HCT116 (cell line): ENCODE measurements at regions not wholly inside any gene's neighbourhood (a gene's known extent, or its start where the extent isn't known, plus 50 kb on each side); places are given as distances from the start of the nearest gene placed in this dataset.

Source experiments
- ATAC-seq: fragments of 200-7000 bp; cut with Tn5 transposase; 2 replicates; pipeline ENCODE4 v1.9.1; 2020; ENCODE audit warnings: mild to moderate bottlenecking, moderate library complexity
- BruUV-seq: library from RNA; stranded (reverse); fragments of 400-500 nt; replicated peaks from 2 replicates; lab custom pipeline; 2021; lab: Mats Ljungman, UMichigan
- CTCF ChIA-PET: fragments of 300-600 bp; sonication (Branson Sonifier 250); formaldehyde crosslinking; loops from one replicate; lab custom pipeline; 2021; ENCODE audit warnings: antibody characterized with exemption; lab: Charles Lee
- POLR2A ChIA-PET: fragments of 300-600, 350-600 bp; sonication (Branson Sonifier 250); formaldehyde crosslinking; loops from one replicate; lab custom pipeline; 2021; ENCODE audit warnings: antibody characterized with exemption; lab: Charles Lee
- RAD21 ChIA-PET, 2 experiments: fragments of 300-600 bp; sonication (Branson Sonifier 250); formaldehyde crosslinking; loops; one replicate each; lab custom pipeline; 2023; ENCODE audit warnings: low total read pairs in 2 of 2; ENCODE audit not compliant: uncharacterized antibody in 2 of 2, unreplicated experiment in 2 of 2, low non-redundant PET in 1 of 2; lab: Charles Lee
- DNase-seq: peaks from one replicate; pipeline ENCODE4 v3.0.0-alpha.2; 2010; ENCODE audit warnings: low read depth, low spot score
- H2AFZ ChIP-seq: fragments of 200-600 bp; shearing (Covaris generic), sonication (generic); 2 replicates; pipeline ENCODE4 v1.6.1; 2017; ENCODE audit warnings: low read depth, mixed run types, mixed read lengths, antibody characterized with exemption, low read length; ENCODE audit not compliant: poor library complexity, severe bottlenecking
- H3K27ac ChIP-seq: 2 replicates; pipeline ENCODE4 v1.5.1; 2012; ENCODE audit warnings: low read depth, low read length
- H3K27me3 ChIP-seq: fragments of 200-600 bp; sonication (generic); 2 replicates; pipeline ENCODE4 v1.6.1; 2016; ENCODE audit warnings: mixed run types, low read length, mixed read lengths; ENCODE audit not compliant: insufficient read depth
- H3K36me3 ChIP-seq, 2 experiments: fragments of 200-500 bp in 1 of 2; fragments of 200-600 bp in 1 of 2; sonication (Bioruptor generic) in 1 of 2; sonication (generic) in 1 of 2; 2 replicates each; pipeline versions ENCODE4 v1.5.1 to v1.6.1; 2014 to 2016; ENCODE audit warnings: low read length in 2 of 2, inconsistent platforms in 1 of 2, mixed read lengths in 1 of 2, mixed run types in 1 of 2; ENCODE audit not compliant: insufficient read depth in 2 of 2, control insufficient read depth in 1 of 2
- H3K4me1 ChIP-seq, 2 experiments: fragments of 200-600 bp in 1 of 2; sonication (generic) in 1 of 2; 2 replicates each; pipeline versions ENCODE4 v1.5.1 to v1.6.1; 2012 to 2017; ENCODE audit warnings: low read length in 2 of 2, inconsistent platforms in 1 of 2, mild to moderate bottlenecking in 1 of 2, mixed read lengths in 1 of 2, mixed run types in 1 of 2, moderate library complexity in 1 of 2; ENCODE audit not compliant: insufficient read depth in 2 of 2, control insufficient read depth in 1 of 2
- H3K4me2 ChIP-seq: fragments of 200-600 bp; sonication (generic); 2 replicates; pipeline ENCODE4 v1.6.1; 2017; ENCODE audit warnings: mixed run types, low read length, mixed read lengths
- H3K4me3 ChIP-seq, 2 experiments: fragments of 200-600 bp in 1 of 2; sonication (generic) in 1 of 2; replicated peaks in 1 of 2; 2 replicates each; pipeline ENCODE4 v1.5.1; 2011 to 2016; ENCODE audit warnings: low read length in 2 of 2, control low read depth in 1 of 2, low read depth in 1 of 2, mild to moderate bottlenecking in 1 of 2, mixed read lengths in 1 of 2, mixed run types in 1 of 2
- H3K79me2 ChIP-seq: fragments of 200-600 bp; sonication (generic); 2 replicates; pipeline ENCODE4 v1.6.1; 2017; ENCODE audit warnings: mild to moderate bottlenecking, mixed run types, low read length, moderate library complexity, mixed read lengths; ENCODE audit not compliant: insufficient read depth
- H3K9ac ChIP-seq: fragments of 200-600 bp; sonication (generic); 2 replicates; pipeline ENCODE4 v1.6.1; 2016; ENCODE audit warnings: low read length, mixed read lengths
- H3K9me2 ChIP-seq: fragments of 200-600 bp; sonication (generic), shearing (Covaris generic); 2 replicates; pipeline ENCODE4 v1.6.1; 2017; ENCODE audit warnings: mixed run types, mild to moderate bottlenecking, moderate library complexity; ENCODE audit not compliant: insufficient read depth
- H3K9me3 ChIP-seq, 2 experiments: fragments of 200-500 bp in 1 of 2; fragments of 200-600 bp in 1 of 2; sonication (Bioruptor generic) in 1 of 2; sonication (generic) in 1 of 2; 2 replicates each; pipeline ENCODE4 v1.6.1; 2014 to 2017; ENCODE audit warnings: low read length in 2 of 2, mixed read lengths in 2 of 2, inconsistent platforms in 1 of 2, low read depth in 1 of 2, mild to moderate bottlenecking in 1 of 2, mixed run types in 1 of 2, moderate library complexity in 1 of 2; ENCODE audit not compliant: control insufficient read depth in 1 of 2, insufficient read depth in 1 of 2
- H4K20me1 ChIP-seq: fragments of 200-600 bp; sonication (generic), shearing (Covaris generic); 2 replicates; pipeline ENCODE4 v1.6.1; 2017; ENCODE audit warnings: mixed run types, mild to moderate bottlenecking, moderate library complexity; ENCODE audit not compliant: insufficient read depth
- ATF3 ChIP-seq: IDR thresholded peaks from 2 replicates; pipeline ENCODE4 v1.6.1; 2012
- CBX3 ChIP-seq: IDR thresholded peaks from 2 replicates; pipeline ENCODE4 v1.6.1; 2012; ENCODE audit warnings: low read depth
- CEBPB ChIP-seq: IDR thresholded peaks from 2 replicates; pipeline ENCODE4 v1.6.1; 2012; ENCODE audit warnings: low read depth
- CTCF ChIP-seq, 3 experiments: fragments of 200-600 bp in 1 of 3; sonication (generic) in 1 of 3; IDR thresholded peaks in 2 of 3; conservative IDR thresholded peaks in 1 of 3; 2 replicates each; pipeline ENCODE4 v1.5.1; 2012 to 2017; ENCODE audit warnings: low read depth in 2 of 3, low read length in 2 of 3, antibody characterized with exemption in 1 of 3, borderline replicate concordance in 1 of 3, control low read depth in 1 of 3, mild to moderate bottlenecking in 1 of 3, mixed read lengths in 1 of 3, mixed run types in 1 of 3, moderate library complexity in 1 of 3; ENCODE audit not compliant: insufficient read depth in 1 of 3
- EGR1 ChIP-seq: IDR thresholded peaks from 2 replicates; pipeline ENCODE4 v1.6.1; 2012; ENCODE audit warnings: low read depth
- EZH2 ChIP-seq: fragments of 200-600 bp; sonication (generic); IDR thresholded peaks from 2 replicates; pipeline ENCODE4 v1.6.1; 2017; ENCODE audit warnings: antibody characterized with exemption, mixed run types
- EZH2phosphoT487 ChIP-seq: fragments of 200-600 bp; IDR thresholded peaks from 2 replicates; pipeline ENCODE4 v1.6.1; 2018; ENCODE audit warnings: antibody characterized with exemption, borderline replicate concordance
- FOSL1 ChIP-seq: IDR thresholded peaks from 2 replicates; pipeline ENCODE4 v1.6.1; 2012; ENCODE audit warnings: low read depth
- JUND ChIP-seq: IDR thresholded peaks from 2 replicates; pipeline ENCODE4 v1.6.1; 2012
- MAX ChIP-seq: IDR thresholded peaks from 2 replicates; pipeline ENCODE4 v1.6.1; 2012
- POLR2AphosphoS5 ChIP-seq: IDR thresholded peaks from 2 replicates; pipeline ENCODE4 v1.6.1; 2011; ENCODE audit warnings: mild to moderate bottlenecking, low read depth, low read length, moderate library complexity
- RAD21 ChIP-seq: IDR thresholded peaks from 2 replicates; pipeline ENCODE4 v1.6.1; 2012; ENCODE audit warnings: low read depth, mild to moderate bottlenecking
- REST ChIP-seq: IDR thresholded peaks from 2 replicates; pipeline ENCODE4 v1.6.1; 2012; ENCODE audit warnings: low read depth
- SIN3A ChIP-seq: IDR thresholded peaks from 2 replicates; pipeline ENCODE4 v1.6.1; 2012; ENCODE audit warnings: low read depth
- SRF ChIP-seq: IDR thresholded peaks from 2 replicates; pipeline ENCODE4 v1.6.1; 2012; ENCODE audit warnings: low read depth
- TCF7L2 ChIP-seq: IDR thresholded peaks from 2 replicates; pipeline ENCODE4 v1.7.0; 2011; ENCODE audit warnings: borderline replicate concordance, inconsistent platforms; ENCODE audit not compliant: insufficient read depth, insufficient read length; ENCODE audit errors: extremely low read depth
- YY1 ChIP-seq: IDR thresholded peaks from 2 replicates; pipeline ENCODE4 v1.6.1; 2011; ENCODE audit warnings: low read length, low read depth, moderate library complexity, mild to moderate bottlenecking; ENCODE audit not compliant: insufficient replicate concordance; ENCODE audit errors: extremely low read depth
- ZBTB33 ChIP-seq: IDR thresholded peaks from 2 replicates; pipeline ENCODE4 v1.6.1; 2011; ENCODE audit warnings: mild to moderate bottlenecking, low read length, moderate library complexity; ENCODE audit not compliant: insufficient replicate concordance; ENCODE audit errors: extremely low read depth
- ZNF274 ChIP-seq: fragments of 200-500 bp; sonication (Bioruptor generic); IDR thresholded peaks from 2 replicates; pipeline ENCODE4 v1.6.1; 2014; ENCODE audit warnings: mild to moderate bottlenecking, low read depth, low read length, inconsistent platforms
- intact Hi-C: fragments of 100-400 bp; cut with micrococcal nuclease; formaldehyde crosslinking; loops from 2 replicates; pipeline ENCODE4 v1.10.0; 2022

GRCh38 chr21:15442743-15443469 is 286.9 kb upstream of the USP25 start:
- POLR2A ChIA-PET, result no interaction called here
- H3K4me3 ChIP-seq, result no peak overlapping the region
- H3K9me3 ChIP-seq, result no peaks in the 10 kb centered on the region
- no peaks in the 10 kb centered on the region for H3K4me1 ChIP-seq
- no peaks in the 10 kb centered on the region for H3K79me2 ChIP-seq
- CTCF ChIA-PET, result no interaction called here
- no peaks in the 10 kb centered on the region for H3K27me3 ChIP-seq
- H3K4me2 ChIP-seq, result no peak overlapping the region
- no peak for ATAC-seq
- H3K9ac ChIP-seq, result no peak overlapping the region
- no peak overlapping the region for H3K27ac ChIP-seq
- no peaks in the 10 kb centered on the region for H4K20me1 ChIP-seq
- RAD21 ChIA-PET, result no interaction called here
- TF ChIP-seq SIN3A, result no peak
- no peak for TF ChIP-seq FOSL1
- TF ChIP-seq CBX3, result no peak
- TF ChIP-seq EZH2phosphoT487, result no peak
- no peak for TF ChIP-seq REST
- no peak for TF ChIP-seq YY1
- no peak for TF ChIP-seq SRF
- no peak for TF ChIP-seq TCF7L2
- no peak for TF ChIP-seq ZNF274
- TF ChIP-seq POLR2AphosphoS5, result no peak
- no peak for TF ChIP-seq ATF3
- no peak for TF ChIP-seq MAX
- TF ChIP-seq CTCF (IDR thresholded peaks at IDR 0.05 in 2 of 3, conservative IDR thresholded peaks at IDR 0.05 in 1 of 3; ENCODE audit: borderline replicate concordance in 1 of 3, insufficient read depth in 1 of 3, low read depth in 2 of 3, low read length in 2 of 3), result no peak
- no peak for TF ChIP-seq ZBTB33
- TF ChIP-seq JUND, result no peak
- no peak for TF ChIP-seq CEBPB
- no peak for TF ChIP-seq EGR1
- no peak for TF ChIP-seq RAD21
- TF ChIP-seq EZH2, result no peak
- TF ChIP-seq, all 23 proteins: peak for 0
- DNase-seq, result no peak
- no peaks in the 10 kb centered on the region for H3K9me2 ChIP-seq
- BruUV-seq, result no TSS peak
- H2AFZ ChIP-seq, result no peak overlapping the region
- intact Hi-C loops, result no loop called here
- no peaks in the 10 kb centered on the region for H3K36me3 ChIP-seq
